ENCODE measurements at regions not wholly inside any gene's neighbourhood (a gene's known extent, or its start where the extent isn't known, plus 50 kb on each side); places are given as distances from the start of the nearest gene placed in this dataset.

DNA sequence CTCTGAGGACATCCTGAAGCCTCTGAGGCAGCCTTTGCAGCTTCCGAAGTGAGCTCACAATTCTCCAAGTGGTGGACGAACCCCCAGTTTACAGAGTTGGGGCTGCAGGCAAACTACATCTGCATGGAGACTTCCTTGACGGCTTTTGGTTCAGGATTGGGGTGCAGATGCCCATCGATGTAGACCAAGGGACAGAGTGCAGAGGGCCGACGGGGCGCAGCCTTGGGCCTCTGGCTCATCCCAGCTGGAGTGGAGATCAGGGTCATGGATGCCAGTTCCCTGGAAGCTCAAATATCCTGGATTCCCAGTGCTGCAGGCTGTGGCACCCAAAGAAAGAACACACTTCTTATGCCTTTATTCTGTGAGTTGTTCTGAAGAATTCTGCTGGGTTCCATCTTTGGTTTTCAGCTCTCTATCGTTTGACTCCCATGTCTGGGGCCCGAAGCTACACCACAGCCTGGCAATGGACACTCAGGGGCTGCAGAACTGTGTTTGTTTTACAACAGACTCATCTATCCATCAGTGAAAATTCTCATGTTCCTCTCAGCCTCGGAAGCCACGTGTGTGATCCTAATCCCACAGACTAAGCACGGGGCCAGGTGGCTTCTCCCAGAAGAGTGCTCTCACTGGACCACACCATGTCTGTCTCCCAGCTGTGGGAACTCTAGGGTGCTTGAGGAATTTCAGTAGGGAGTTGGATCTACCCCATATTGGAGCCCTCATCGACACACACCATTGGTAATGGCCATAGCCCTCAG is 414.1 kb upstream of the MYT1L start:
- Histone ChIP-seq H3K36me3 (ENCODE audit: insufficient read depth, low read length) (no peaks in the 10 kb centered on the region), H3K27ac (ENCODE audit: low read depth, low read length) (no peak overlapping the region), H3K4me3 (ENCODE audit: low read depth in 1 of 2, low read length in 2 of 2) (no peak overlapping the region), H3K9me3 (ENCODE audit: low read length) (no peaks in the 10 kb centered on the region), H3K27me3 (ENCODE audit: control insufficient read depth in 1 of 2, insufficient read depth in 2 of 2, low read length in 2 of 2) (no peaks in the 10 kb centered on the region), H3K4me1 (ENCODE audit: insufficient read depth, low read length) (no peaks in the 10 kb centered on the region), H3K9ac (ENCODE audit: low read length) (no peak overlapping the region)

DNA sequence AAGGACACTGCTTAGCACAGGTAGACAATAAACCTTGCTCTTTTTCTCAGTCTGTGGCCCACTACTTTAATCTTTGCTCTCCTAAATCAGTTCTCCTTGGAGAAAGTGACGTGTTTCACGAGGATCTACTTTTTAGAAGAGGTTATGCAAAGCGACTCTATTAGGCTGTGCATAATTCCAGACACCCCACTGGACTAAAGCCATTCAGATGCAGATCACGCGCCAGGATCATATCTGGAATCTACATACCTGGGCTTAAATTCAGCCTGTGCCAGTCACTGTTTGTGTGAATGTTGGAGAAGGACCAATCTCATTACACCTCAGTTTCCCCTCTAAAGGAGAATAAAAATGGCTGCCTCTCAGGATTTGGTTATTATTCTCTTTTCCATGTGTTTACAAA is 413.0 kb upstream of the MYT1L start:
- no peak overlapping the region for H3K27ac ChIP-seq (ENCODE audit: low read depth, low read length)
- no peak overlapping the region for H3K9ac ChIP-seq (ENCODE audit: low read length)
- no peaks in the 10 kb centered on the region for H3K9me3 ChIP-seq (ENCODE audit: low read length)
- no peaks in the 10 kb centered on the region for H3K36me3 ChIP-seq (ENCODE audit: insufficient read depth, low read length)
- H3K27me3 ChIP-seq (ENCODE audit: control insufficient read depth in 1 of 2, insufficient read depth in 2 of 2, low read length in 2 of 2): no peaks in the 10 kb centered on the region
- H3K4me3 ChIP-seq (ENCODE audit: low read depth in 1 of 2, low read length in 2 of 2): no peak overlapping the region
- H3K4me1 ChIP-seq (ENCODE audit: insufficient read depth, low read length): no peaks in the 10 kb centered on the region

DNA sequence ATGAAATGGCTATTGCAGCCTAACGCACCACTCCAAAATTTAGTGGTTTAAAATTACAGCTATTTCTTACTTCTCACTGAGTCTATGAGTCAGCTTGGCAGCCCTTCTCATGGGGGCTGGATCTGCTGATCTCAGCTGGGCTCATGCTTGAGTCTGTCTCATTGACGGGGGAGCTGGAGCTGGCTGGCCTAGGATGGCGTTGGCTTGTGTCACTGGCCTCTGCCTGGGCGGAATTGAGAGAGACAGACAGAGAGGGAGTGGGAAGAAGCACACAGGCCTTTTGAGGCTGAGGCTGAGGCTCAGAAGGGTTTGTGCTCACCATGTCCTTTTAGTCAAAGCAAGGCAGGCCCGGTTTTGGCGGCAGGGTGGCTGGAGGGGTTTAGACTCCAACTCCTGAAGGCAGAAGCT is 412.1 kb upstream of the MYT1L start:
- no peaks in the 10 kb centered on the region for H3K4me1 ChIP-seq (ENCODE audit: insufficient read depth, low read length)
- H3K36me3 ChIP-seq (ENCODE audit: insufficient read depth, low read length): no peaks in the 10 kb centered on the region
- H3K9me3 ChIP-seq (ENCODE audit: low read length): no peaks in the 10 kb centered on the region
- H3K9ac ChIP-seq (ENCODE audit: low read length): no peak overlapping the region
- no peak overlapping the region for H3K4me3 ChIP-seq (ENCODE audit: low read depth in 1 of 2, low read length in 2 of 2)
- no peaks in the 10 kb centered on the region for H3K27me3 ChIP-seq (ENCODE audit: control insufficient read depth in 1 of 2, insufficient read depth in 2 of 2, low read length in 2 of 2)
- H3K27ac ChIP-seq (ENCODE audit: low read depth, low read length): no peak overlapping the region

DNA sequence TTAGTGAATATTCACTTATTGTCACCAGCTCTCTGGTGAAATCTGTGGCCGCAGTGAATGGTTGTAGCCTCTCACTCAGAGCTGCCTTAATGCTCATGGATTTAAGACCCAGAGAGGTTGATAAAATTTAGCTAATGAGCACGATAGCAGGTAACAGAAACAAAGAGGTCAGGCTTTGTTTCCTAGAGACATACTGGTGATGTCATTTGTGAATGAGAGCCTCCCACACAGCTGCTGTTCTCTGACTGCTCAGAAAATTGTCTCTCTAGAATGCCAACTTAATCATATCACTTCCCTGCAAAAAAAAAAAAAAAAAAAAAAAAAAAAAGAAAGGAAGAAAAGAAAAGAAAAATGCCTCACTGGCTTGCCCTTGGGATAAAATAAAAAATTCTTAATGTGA is 411.7 kb upstream of the MYT1L start:
- Histone ChIP-seq H3K4me3 (ENCODE audit: low read depth in 1 of 2, low read length in 2 of 2) (no peak overlapping the region), H3K27ac (ENCODE audit: low read depth, low read length) (no peak overlapping the region), H3K9me3 (ENCODE audit: low read length) (no peaks in the 10 kb centered on the region), H3K4me1 (ENCODE audit: insufficient read depth, low read length) (no peaks in the 10 kb centered on the region), H3K36me3 (ENCODE audit: insufficient read depth, low read length) (no peaks in the 10 kb centered on the region), H3K27me3 (ENCODE audit: control insufficient read depth in 1 of 2, insufficient read depth in 2 of 2, low read length in 2 of 2) (no peaks in the 10 kb centered on the region), H3K9ac (ENCODE audit: low read length) (no peak overlapping the region)

DNA sequence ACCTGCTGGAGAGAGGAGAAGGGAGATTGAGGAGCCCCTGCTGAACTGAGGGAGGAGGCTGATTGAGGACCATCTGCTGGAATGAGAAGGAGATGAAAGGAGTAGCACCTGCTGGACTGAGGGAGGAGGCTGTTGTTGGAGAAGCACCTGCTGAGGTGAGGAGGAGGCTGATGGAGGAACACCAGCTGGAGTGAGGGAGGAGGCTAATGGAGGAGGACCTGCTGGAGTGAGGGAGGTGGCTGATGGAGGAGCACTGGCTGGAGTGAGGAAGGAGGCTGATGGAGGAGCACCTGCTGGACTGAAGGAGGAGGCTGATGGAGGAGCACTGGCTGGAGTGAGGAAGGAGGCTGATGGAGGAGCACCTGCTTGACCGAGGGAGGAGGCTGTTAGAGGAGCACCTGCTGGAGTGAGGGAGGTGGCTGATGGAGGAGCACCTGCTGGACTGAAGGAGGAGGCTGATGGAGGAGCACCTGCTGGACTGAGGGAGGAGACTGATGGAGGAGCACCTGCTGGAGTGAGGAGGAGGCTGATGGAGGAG is 409.2 kb upstream of the MYT1L start:
- H3K27me3 ChIP-seq (ENCODE audit: control insufficient read depth in 1 of 2, insufficient read depth in 2 of 2, low read length in 2 of 2): no peaks in the 10 kb centered on the region
- H3K9ac ChIP-seq (ENCODE audit: low read length): no peak overlapping the region
- no peaks in the 10 kb centered on the region for H3K9me3 ChIP-seq (ENCODE audit: low read length)
- no peaks in the 10 kb centered on the region for H3K4me1 ChIP-seq (ENCODE audit: insufficient read depth, low read length)
- H3K27ac ChIP-seq (ENCODE audit: low read depth, low read length): no peak overlapping the region
- H3K4me3 ChIP-seq (ENCODE audit: low read depth in 1 of 2, low read length in 2 of 2): no peak overlapping the region
- H3K36me3 ChIP-seq (ENCODE audit: insufficient read depth, low read length): no peaks in the 10 kb centered on the region

DNA sequence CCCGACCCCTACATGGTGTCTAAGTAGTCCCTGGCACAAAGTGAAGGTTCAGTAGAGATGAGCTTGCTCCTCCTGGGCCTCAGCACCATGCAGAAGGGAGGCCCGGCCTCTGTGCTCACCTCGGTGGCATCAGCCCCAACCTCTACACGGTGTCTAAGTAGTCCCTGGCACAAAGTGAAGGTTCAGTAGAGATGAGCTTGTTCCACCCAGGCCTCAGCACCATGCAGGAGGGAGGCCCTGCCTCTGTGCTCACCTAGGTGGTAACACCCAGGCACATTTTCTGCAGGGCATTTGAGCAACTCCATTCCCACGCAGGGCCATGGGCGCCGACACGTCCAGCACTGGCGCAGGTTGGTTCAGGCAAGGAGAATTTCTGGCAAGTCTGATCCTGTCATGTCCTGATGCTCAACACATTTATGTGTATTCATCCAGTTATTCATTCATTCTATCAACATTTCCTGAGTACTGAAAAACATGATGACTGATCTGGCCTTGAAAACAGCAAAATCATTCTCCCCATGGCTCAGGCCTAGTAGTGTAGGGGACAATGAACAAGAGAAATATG is 408.2 kb upstream of the MYT1L start:
- no peaks in the 10 kb centered on the region for H3K27me3 ChIP-seq (ENCODE audit: control insufficient read depth in 1 of 2, insufficient read depth in 2 of 2, low read length in 2 of 2)
- H3K36me3 ChIP-seq (ENCODE audit: insufficient read depth, low read length): no peaks in the 10 kb centered on the region
- no peaks in the 10 kb centered on the region for H3K9me3 ChIP-seq (ENCODE audit: low read length)
- H3K4me1 ChIP-seq (ENCODE audit: insufficient read depth, low read length): no peaks in the 10 kb centered on the region
- H3K4me3 ChIP-seq (ENCODE audit: low read depth in 1 of 2, low read length in 2 of 2): no peak overlapping the region
- no peak overlapping the region for H3K9ac ChIP-seq (ENCODE audit: low read length)
- H3K27ac ChIP-seq (ENCODE audit: low read depth, low read length): no peak overlapping the region

DNA sequence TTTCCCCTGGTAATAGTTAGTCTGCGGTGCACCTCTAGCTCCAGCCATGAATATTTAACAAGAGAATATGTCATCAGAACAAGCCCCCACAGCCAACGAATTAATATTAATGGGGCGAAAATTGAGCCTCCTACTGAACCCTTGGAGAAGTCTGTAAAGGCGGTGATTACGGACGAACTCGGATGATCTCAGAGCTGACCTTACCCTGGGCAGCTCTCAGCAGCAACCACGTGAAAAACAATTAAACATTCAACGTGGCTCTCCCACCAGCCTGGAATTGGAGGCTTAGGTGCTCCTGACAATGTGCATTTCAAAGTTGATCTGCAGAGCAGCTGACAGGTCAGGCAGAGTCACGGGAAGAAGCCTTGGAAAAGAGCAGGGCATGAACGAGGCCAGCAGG is 407.6 kb upstream of the MYT1L start:
- Histone ChIP-seq H3K36me3 (ENCODE audit: insufficient read depth, low read length) (no peaks in the 10 kb centered on the region), H3K27me3 (ENCODE audit: control insufficient read depth in 1 of 2, insufficient read depth in 2 of 2, low read length in 2 of 2) (no peaks in the 10 kb centered on the region), H3K4me1 (ENCODE audit: insufficient read depth, low read length) (no peaks in the 10 kb centered on the region)

DNA sequence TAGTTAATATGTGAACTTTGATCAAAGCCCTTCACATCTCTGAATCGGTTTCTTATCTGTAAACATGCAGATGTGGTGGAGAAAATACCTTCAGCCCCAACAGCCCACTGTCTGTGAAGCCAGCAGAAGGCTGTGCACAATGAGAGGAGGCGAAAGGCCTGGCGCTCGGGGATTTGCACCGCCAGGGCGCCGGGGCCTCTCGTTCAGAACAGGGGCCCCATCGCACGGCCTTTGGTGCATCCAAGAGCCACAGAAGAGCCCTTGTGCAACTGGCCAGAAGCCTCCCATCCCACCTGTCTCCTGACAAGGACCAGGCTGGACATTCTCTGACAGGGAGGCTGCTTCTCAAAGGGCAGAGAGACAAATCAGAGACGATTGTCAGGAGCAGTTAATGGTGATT is 407.2 kb upstream of the MYT1L start:
- H3K9me3 ChIP-seq (ENCODE audit: low read length): no peaks in the 10 kb centered on the region
- no peaks in the 10 kb centered on the region for H3K4me1 ChIP-seq (ENCODE audit: insufficient read depth, low read length)
- no peak overlapping the region for H3K4me3 ChIP-seq (ENCODE audit: low read depth in 1 of 2, low read length in 2 of 2)
- H3K36me3 ChIP-seq (ENCODE audit: insufficient read depth, low read length): no peaks in the 10 kb centered on the region
- no peak overlapping the region for H3K9ac ChIP-seq (ENCODE audit: low read length)
- no peaks in the 10 kb centered on the region for H3K27me3 ChIP-seq (ENCODE audit: control insufficient read depth in 1 of 2, insufficient read depth in 2 of 2, low read length in 2 of 2)
- H3K27ac ChIP-seq (ENCODE audit: low read depth, low read length): no peak overlapping the region

More for the DNA sequence above, 407.6 kb upstream of the MYT1L start:
- no peaks in the 10 kb centered on the region for H3K9me3 ChIP-seq (ENCODE audit: low read length)
- H3K9ac ChIP-seq (ENCODE audit: low read length): no peak overlapping the region
- H3K4me3 ChIP-seq (ENCODE audit: low read depth in 1 of 2, low read length in 2 of 2): no peak overlapping the region
- H3K27ac ChIP-seq (ENCODE audit: low read depth, low read length): no peak overlapping the region

DNA sequence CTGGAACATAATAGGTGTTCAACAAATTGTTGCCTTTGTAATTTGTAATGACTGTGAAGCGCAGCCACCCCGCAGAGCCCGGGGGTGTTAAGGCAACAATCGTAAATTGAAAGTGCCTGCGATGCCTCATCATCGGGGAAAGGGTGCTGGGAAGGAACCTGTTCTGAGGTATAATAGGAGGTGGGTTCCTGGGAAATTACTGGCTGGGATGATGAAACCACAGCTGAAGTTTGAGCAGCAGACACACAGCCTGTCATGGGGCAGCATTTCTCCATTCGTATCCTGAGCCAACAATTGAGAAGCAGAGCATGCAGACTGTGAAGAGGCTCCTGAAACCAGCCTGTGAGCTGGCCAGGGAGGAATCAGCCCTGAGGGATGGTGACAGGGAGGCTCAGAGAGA is 404.0 kb upstream of the MYT1L start:
- Histone ChIP-seq H3K36me3 (ENCODE audit: insufficient read depth, low read length) (no peaks in the 10 kb centered on the region), H3K9ac (ENCODE audit: low read length) (no peak overlapping the region), H3K9me3 (ENCODE audit: low read length) (no peaks in the 10 kb centered on the region), H3K27me3 (ENCODE audit: control insufficient read depth in 1 of 2, insufficient read depth in 2 of 2, low read length in 2 of 2) (no peaks in the 10 kb centered on the region), H3K4me3 (ENCODE audit: low read depth in 1 of 2, low read length in 2 of 2) (no peak overlapping the region), H3K4me1 (ENCODE audit: insufficient read depth, low read length) (no peaks in the 10 kb centered on the region), H3K27ac (ENCODE audit: low read depth, low read length) (no peak overlapping the region)

DNA sequence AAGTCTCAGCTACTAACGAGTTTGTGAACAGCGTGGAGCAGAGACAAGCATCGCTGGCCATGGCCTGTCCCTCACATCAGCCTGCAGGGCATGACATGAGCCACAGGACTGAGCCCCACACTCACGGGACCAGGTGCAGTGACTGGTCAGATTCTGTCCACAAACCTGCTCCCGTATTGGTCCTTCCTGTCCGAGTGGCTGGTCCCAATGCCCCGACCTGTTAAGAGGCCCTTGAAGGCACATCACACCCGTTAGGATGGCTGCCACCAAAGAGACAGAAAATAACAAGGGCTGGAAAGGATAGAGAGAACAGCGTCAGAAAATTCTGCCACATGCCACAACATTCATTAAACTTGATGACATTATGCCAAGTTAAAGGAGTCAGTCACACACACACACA is 403.2 kb upstream of the MYT1L start:
- Histone ChIP-seq H3K4me3 (ENCODE audit: low read depth in 1 of 2, low read length in 2 of 2) (no peak overlapping the region), H3K27ac (ENCODE audit: low read depth, low read length) (no peak overlapping the region), H3K9me3 (ENCODE audit: low read length) (no peaks in the 10 kb centered on the region), H3K27me3 (ENCODE audit: control insufficient read depth in 1 of 2, insufficient read depth in 2 of 2, low read length in 2 of 2) (no peaks in the 10 kb centered on the region), H3K9ac (ENCODE audit: low read length) (no peak overlapping the region), H3K4me1 (ENCODE audit: insufficient read depth, low read length) (no peaks in the 10 kb centered on the region), H3K36me3 (ENCODE audit: insufficient read depth, low read length) (no peaks in the 10 kb centered on the region)

DNA sequence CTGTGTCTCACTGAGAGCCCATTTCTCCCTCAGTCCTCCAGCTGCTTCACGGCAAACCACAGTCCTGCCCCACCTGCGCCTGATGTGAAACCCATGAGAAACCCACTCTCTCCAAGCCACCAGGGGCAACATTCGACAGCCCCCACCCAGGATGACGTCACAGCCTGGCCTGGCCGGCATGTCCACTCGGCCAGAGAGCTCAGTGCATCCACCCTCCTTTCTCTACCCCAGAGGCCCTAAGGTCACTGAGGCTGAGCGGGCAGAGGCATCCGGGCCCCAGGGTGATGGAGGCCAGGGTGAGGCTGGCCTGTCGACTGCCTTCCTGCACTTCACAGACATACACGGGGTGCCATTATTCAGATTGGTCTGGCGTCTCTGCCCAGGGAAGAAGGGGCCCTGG is 402.7 kb upstream of the MYT1L start:
- H3K4me1 ChIP-seq (ENCODE audit: insufficient read depth, low read length): no peaks in the 10 kb centered on the region

More for the DNA sequence above, 402.7 kb upstream of the MYT1L start:
- Histone ChIP-seq H3K4me3 (ENCODE audit: low read depth in 1 of 2, low read length in 2 of 2) (no peak overlapping the region), H3K27me3 (ENCODE audit: control insufficient read depth in 1 of 2, insufficient read depth in 2 of 2, low read length in 2 of 2) (no peaks in the 10 kb centered on the region), H3K27ac (ENCODE audit: low read depth, low read length) (no peak overlapping the region), H3K36me3 (ENCODE audit: insufficient read depth, low read length) (no peaks in the 10 kb centered on the region), H3K9ac (ENCODE audit: low read length) (no peak overlapping the region), H3K9me3 (ENCODE audit: low read length) (no peaks in the 10 kb centered on the region)

All from muscle layer of colon (tissue), 2 donors.